ENCODE measurements at regions not wholly inside any gene's neighbourhood (a gene's known extent, or its start where the extent isn't known, plus 50 kb on each side); places are given as distances from the start of the nearest gene placed in this dataset.
"Not testable (repeated sequence)": the region's sequence is repeated elsewhere in the genome, so short reads cannot be mapped to it uniquely, and the experiment has no call there.

GRCh38 chr20:48350313-48350988 lies 477.3 kb downstream of the PREX1 start:
- no peak for DNase-seq

GRCh38 chr20:48349656-48350055 lies 478.1 kb downstream of the PREX1 start:
- no peak for DNase-seq

- no peak for DNase-seq
These were observed 479.8 kb downstream of the PREX1 start for GRCh38 chr20:48348022-48348421.

- no peak for DNase-seq
These were observed 484.8 kb downstream of the PREX1 start for GRCh38 chr20:48342822-48343513.

GRCh38 chr20:48340883-48341281 lies 486.9 kb downstream of the PREX1 start:
- DNase-seq: no peak

- no peak for DNase-seq
These were observed 487.6 kb downstream of the PREX1 start for GRCh38 chr20:48339986-48340882.

GRCh38 chr20:48339190-48339985 lies 488.4 kb downstream of the PREX1 start:
- DNase-seq: no peak

- no peak for DNase-seq
These were observed 489.1 kb downstream of the PREX1 start for GRCh38 chr20:48338717-48339116.

- no peak for DNase-seq
These were observed 491.2 kb downstream of the PREX1 start for GRCh38 chr20:48336597-48336996.

- DNase-seq: no peak
These were observed 492.3 kb downstream of the PREX1 start for GRCh38 chr20:48335308-48336050.

GRCh38 chr20:48333707-48334106 lies 494.1 kb downstream of the PREX1 start:
- DNase-seq: no peak

- DNase-seq: no peak
These were observed 495.2 kb downstream of the PREX1 start for GRCh38 chr20:48332555-48332954.

GRCh38 chr20:48331518-48332286 lies 496.1 kb downstream of the PREX1 start:
- no peak for DNase-seq

- no peak for DNase-seq
These were observed 497.8 kb downstream of the PREX1 start for GRCh38 chr20:48329676-48330664.

- no peak for DNase-seq
These were observed 498.7 kb downstream of the PREX1 start for GRCh38 chr20:48329031-48329615.

GRCh38 chr20:48327848-48328247 lies 500.0 kb downstream of the PREX1 start:
- DNase-seq: not testable (repeated sequence)

GRCh38 chr20:48326868-48327267 lies 500.9 kb downstream of the PREX1 start:
- DNase-seq: no peak

- DNase-seq: no peak
These were observed 501.4 kb downstream of the PREX1 start for GRCh38 chr20:48326434-48326691.

- no peak for DNase-seq
These were observed 502.0 kb downstream of the PREX1 start for GRCh38 chr20:48325656-48326433.
